Left renal pelvis (tissue), 4 donors: ENCODE measurements at regions not wholly inside any gene's neighbourhood (a gene's known extent, or its start where the extent isn't known, plus 50 kb on each side); places are given as distances from the start of the nearest gene placed in this dataset.
"Not testable (repeated sequence)": the region's sequence is repeated elsewhere in the genome, so short reads cannot be mapped to it uniquely, and the experiment has no call there.

Source experiments
- DNase-seq, 4 donors: peaks; one replicate each; pipeline ENCODE4 v3.0.0-alpha.2; 2013; ENCODE audit warnings: low read depth in 4 of 4, low spot score in 3 of 4

DNA sequence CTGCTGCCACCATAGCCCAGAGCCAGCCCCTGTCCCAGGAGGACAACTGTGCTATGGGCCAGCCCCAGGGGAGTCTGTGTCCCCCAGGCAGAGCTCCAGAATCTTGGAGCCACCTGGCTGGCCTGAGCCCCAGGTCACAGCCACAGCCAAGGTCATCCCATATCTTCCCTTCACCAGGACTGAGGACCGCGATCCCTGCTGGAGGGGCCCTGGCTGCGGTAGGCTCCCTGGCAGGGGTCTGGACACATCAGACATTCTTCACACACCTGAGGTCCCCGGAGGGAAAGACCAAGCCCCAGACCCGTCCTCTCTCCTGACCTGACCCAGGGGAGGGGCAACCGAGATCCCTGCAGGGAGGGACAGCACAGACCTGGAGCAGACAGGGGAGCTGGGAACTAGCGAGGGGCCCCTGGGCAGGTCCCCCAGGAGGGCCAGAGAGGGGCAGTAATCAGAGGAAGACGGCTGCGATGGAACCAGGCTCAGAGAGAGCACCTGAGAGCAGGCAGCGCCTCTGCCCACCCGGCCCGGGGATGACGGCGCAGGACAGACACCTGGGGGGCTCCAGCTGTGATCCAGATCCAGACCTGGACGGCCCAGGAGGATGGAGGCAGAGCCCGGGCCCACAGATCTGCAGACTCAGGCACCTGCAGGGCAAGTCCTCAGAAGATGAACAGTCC lies 103.2 kb upstream of the EIF5 start:
- DNase-seq: no peak

DNA sequence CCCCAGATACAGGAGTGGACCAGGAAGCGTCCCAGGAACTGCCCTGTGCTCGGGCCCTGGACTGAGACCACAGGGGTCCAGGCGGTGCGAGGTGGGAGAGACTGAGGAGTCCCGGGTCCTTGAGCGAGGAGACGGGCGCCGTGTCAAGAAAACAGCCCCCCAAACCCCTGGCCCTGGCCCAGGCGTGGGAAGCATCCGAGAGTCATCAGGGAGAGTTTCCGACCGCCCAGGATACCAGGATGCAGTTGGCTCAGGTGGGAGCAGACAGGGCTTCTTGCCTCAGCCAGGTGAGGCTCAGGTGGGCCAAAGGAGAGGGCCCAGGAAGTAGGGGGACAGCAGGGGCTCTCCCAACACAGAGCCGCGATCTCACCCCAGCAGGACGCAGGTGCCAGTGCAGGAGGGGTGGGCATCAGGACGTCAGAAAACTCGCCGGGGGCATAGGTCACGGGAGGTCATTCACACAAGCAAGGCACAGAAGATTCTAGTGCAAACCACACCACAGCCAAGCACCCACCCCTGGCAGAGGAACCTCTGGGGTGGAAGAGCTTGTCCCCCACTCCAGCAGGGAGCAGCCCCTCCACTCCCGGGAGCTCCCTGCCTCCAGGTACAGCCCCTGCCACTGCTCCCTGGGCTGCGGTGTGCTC lies 102.5 kb upstream of the EIF5 start:
- no peak for DNase-seq

DNA sequence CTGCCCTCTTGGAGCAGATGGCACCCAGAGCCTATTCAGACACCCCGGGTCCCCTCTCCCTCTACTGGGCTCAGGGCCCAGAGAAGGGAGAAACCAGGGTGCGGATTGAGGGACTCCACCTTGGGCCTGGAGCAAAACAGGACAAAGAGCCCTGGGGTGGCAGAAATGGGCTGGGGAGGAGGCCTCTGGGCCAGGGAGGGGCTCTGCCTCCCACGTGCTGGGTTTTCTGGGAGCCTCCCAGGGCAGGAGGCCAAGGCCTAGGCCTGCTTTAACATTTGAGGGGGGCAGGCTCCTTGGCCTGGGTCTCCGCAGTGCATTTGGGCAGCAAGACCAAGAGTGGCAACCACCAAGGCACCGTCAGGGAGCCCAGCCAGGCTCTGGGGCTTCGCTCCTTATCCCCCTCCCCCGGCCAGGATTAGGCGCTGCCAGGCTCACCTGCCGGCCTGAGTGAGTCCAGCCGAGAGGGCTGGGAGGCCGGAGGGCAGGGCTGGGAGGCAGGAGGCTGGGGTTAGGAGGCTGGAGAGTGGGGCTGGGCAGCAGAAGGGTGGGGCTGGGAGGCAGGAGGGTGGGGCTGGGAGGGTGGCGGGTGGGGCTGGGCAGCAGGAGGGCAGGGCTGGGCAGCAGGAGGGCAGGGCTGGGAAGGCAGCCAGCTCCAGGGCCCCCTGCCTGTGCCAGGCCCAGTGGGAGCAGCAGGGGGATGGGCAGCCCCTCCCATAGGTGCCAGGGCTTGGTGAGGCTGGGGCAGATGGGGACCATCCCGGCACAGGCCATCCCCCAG lies 101.8 kb upstream of the EIF5 start:
- DNase-seq: no peak

DNA sequence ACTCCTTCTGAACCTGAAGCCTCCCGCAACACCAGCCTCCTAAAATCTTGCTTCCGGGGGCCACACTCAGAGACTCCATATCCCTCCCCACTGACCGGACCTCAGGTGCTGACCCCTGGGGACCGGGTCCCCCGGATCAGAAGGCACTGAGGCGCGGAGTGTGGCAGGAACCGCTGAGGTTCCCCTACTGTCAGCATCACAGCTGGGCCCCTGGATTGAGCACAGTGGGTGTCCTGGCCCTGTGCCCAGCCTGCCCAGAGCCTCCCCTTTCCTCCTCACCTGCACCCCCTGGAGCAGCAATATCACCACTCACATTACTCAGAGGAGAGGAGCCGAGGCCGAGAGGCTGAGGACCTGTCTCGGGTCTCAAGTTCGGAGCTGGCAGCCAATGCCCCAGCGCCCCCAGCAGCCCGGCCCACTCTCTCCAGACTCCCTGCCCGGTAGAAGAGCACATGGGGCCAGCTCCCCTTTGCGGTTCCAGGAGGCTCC lies 101.2 kb upstream of the EIF5 start:
- no peak for DNase-seq

DNA sequence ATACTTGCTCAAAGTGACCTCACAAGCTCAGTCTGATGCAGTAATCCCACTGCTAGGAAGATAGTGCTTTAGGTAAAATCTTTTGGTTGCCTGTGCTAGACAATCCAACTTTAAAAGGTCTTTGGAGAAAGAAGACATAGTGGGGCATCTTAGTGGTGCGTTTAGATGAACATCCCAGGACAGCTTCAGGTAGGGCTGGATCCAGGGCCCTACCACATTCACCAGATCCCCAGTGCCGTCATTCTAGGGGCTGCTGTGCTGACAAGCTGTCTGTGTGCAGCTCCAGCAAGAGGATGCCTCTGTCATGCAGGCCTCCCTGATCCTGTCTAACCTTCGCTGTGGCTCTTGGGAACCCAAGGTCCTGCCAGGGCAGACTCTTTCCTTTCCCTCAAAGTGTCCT lies 100.7 kb upstream of the EIF5 start:
- no peak for DNase-seq

DNA sequence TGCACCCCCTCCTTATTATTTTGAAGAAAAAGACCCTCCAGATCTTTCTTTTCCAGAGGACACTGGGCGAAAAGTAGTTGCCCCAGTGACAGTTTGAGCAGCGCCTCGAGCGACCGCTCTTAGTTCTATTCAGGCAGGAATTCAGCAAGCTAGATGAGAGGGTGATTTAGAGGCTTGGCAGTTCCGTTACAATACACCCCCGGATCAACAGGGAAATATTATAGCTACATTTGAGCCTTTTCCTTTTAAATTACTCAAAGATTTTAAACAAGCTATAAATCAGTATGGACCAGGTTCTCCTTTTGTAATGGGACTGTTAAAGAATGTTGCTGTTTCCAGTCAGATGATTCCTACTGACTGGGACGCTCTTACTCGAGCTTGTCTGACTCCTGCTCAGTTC lies 99.2 kb upstream of the EIF5 start:
- not testable (repeated sequence) for DNase-seq

DNA sequence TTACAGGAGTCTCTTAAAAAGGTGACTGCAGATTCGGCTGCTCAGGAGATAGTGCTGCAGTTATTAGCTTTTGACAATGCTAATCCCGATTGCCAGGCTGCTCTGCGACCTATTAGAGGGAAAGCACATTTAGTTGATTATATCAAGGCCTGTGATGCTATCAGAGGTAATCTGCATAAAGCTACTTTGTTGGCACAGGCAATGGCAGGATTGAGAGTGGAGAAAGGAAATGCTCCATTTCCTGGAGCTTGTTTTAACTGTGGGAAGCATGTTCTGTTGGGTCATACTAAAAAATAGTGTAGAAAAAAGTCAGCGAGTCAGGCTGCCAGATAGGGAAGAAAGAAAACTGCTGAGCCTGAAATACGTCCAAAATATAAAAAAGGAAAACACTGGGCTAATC lies 98.5 kb upstream of the EIF5 start:
- not testable (repeated sequence) for DNase-seq

DNA sequence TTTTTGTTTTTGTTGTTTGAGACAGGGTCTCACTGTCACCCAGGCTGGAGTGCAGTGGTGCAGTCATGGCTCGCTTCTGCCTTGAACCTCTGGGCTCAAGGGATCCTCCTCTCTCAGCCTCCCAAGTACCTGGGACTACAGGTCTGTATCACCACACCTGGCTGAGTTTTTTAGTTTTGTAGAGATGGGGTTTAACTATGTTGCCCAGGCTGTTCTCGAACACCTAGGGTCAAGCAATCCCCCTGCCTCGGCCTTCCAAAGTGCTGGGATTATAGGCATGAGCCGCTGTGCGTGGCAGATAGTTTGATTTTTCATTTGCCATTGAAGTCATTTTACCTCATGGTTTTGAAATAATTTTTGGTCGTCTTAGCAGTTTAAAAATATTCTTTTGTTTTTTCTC lies 94.3 kb upstream of the EIF5 start:
- DNase-seq: no peak

DNA sequence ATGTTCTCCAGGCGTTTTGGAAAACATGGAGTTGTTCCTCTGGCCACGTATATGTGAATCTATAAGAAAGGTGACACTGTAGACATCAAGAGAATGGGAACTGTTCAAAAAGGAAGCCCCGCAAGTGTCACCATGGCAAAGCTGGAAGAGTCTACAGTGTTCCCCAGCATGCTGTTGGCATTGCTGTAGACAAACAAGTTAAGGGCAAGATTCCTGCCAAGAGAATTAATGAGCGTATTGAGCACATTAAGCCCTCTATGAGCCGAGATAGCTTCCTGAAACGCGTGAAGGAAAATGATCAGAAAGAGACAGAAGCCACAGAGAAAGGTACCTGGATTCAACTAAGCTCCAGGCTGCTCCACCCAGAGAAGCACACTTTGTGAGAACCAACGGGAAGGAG lies 92.5 kb upstream of the EIF5 start:
- DNase-seq: no peak

DNA sequence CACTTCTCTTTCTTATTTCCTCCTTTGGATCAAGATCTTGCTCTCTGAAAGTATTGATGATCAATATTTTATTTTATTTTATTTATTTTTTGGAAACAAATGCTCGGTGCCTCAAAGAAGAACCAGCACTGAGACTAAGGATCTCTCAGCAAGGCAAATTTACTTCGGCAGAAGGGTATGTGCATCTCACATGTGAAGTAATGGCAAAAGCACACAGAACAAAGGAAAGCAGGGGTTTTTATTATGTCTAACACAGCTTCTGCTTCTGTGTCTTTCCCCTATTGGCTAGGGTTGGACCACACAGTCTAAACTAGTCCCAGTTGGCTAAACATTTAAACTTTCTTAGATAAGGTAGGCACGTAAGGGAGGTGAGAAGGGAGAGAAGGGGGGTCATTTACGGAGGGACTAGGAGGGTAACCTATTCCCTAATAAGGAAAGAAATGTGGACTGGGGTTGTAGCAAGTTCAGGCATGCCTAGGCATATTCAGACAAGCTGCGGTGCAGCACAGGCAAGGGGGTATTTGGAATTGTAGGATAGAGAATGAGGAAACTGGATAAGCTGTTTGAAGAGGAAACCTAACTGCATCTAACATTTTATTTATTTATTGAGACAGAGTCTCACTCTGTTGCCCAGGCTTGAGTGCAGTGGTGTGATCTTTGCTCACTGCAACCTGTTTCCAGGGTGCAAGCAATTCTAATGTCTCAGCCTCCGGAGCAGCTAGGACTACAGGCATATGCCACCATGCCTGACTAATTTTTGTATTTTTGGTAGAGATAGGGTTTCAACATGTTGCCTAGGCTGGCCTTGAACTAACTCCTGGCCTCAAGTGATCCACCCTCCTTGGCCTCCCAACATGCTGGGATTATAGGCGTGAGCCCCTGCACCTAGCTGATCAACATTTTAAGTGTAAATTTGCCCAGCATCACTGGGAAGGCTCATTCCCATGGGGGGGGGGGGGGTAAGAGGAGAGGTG lies 90.0 kb upstream of the EIF5 start:
- DNase-seq: no peak

DNA sequence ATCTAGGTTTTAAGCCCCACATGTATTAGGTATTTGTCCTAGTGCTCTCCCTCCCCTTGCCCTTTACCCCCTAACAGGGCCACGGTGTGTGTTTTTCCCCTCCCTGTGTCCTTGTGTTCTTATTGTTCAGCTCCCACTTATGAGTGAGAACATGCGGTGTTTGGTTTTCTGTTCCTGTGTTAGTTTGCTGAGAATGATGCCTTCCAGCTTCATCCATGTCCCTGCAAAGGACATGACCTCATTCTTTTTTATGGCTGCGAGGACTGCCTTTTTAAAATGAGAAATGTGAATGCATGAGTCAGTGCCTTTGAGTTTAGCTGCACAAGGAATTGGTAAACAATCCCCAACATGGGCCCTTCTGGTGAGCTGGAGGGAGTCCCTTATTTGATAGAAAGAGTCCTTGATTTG lies 88.4 kb upstream of the EIF5 start:
- DNase-seq: not testable (repeated sequence)

DNA sequence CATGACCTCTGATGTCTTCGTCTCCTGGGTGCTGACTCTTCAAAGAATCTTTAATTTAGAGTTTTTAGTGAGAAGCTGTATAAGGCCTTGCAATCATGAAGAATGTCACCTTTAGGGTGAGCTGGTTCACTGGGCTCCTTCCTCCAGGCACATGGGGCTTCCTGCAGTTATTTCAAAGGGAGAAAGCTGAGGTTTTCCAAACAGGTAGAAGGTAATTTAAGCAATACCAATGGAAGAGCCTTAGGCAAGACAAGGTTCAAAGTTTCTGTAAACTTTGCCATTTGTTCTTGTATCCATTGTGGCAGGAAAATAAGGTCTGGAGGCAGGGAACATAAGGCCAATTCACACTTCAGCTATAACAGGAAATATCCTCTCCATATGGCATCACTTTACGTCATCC lies 88.0 kb upstream of the EIF5 start:
- DNase-seq: no peak

DNA sequence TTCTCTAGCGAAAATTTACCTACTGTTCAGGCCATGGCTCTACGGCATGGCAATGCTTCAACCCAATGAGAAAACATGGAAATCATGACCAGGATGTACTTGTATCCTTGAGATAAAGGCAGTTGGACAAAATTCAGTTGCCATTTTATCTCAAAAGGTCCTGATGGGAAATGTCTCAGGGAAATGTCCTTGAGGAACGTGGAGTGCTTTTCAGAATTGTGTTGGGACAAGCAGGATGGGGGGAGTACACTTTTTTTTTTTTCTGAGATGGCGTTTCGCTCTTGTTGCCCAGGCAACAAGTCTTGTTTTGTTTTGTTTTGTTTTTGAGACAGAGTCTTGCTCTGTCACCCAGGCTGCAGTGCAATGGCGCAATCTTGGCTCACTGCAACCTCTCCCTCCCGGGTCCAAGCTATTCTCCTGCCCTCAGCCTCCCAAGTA lies 86.8 kb upstream of the EIF5 start:
- no peak for DNase-seq

DNA sequence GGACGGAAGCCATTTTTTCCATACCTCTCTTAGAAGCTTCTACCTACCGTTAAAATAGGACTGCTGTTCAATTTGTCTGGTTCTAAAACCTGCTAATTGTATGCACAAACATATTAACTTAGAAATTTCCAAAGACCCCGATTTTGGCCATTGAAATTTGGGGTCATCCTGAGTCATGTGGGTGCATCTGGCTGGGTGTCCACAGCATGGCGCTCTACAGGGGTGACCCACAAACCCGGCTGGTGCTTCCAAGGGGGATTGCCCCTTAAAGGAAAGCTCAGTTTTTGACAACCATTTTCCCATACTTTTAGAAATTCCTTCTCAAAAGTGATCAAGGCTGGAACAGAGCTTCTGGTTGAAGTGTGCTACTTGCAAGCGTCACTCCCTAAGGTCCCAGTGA lies 83.9 kb upstream of the EIF5 start:
- no peak for DNase-seq

DNA sequence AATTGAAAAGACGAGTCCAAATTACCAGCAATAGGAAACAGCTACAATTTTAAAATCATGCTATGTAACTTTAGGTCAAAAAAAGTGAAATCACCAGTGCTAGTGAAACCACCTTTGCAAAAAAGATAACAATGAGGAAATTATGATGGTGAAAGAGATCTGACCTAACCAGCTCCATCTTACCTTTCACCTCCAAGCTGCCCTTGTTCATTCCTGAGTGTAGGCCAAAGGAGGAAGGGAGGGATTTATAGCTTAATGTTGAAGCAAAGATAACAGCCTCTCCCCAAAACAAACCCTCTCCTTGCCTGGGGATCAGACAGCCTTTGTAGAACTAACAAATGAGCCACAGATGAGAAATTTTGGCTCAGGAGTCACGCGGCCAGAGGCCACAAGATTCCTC lies 83.2 kb upstream of the EIF5 start:
- DNase-seq: no peak

DNA sequence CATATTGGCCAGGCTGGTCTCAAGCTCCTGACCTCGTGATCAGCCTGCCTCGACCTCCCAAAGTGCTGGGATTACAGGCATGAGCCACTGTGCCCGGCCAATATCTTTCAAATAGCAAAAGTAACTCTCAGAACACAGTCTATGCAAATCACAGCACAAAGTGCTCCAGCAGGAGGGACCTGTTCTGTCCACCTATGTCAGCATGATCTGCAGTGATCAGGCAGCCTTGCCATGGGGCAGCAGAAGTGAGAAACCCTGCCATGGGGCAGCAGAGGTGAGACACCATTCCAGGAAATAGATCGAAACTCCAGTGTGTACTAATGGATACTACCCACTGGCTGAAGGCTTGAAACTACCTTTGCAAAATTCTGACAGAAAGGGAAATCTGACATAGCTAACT lies 78.5 kb upstream of the EIF5 start:
- no peak for DNase-seq

DNA sequence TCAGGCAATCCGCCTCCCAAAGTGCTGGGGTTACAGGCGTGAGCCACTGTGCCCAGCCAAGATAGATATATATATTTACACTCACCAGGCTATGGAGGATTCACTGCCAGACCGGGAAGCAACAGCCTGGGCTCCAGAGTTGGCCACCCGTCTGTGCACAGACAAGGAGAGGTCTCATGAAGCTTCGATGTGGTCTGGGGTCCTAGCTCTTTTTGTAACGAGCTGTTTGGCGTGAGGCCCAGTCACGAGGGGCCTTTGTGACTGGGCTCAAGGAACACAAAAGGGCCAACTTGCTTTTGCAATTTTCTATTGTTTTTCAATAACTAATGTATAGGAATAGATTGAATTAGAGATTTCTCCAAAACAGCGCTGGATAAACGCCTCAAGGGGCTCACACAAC lies 77.6 kb upstream of the EIF5 start:
- DNase-seq: no peak

DNA sequence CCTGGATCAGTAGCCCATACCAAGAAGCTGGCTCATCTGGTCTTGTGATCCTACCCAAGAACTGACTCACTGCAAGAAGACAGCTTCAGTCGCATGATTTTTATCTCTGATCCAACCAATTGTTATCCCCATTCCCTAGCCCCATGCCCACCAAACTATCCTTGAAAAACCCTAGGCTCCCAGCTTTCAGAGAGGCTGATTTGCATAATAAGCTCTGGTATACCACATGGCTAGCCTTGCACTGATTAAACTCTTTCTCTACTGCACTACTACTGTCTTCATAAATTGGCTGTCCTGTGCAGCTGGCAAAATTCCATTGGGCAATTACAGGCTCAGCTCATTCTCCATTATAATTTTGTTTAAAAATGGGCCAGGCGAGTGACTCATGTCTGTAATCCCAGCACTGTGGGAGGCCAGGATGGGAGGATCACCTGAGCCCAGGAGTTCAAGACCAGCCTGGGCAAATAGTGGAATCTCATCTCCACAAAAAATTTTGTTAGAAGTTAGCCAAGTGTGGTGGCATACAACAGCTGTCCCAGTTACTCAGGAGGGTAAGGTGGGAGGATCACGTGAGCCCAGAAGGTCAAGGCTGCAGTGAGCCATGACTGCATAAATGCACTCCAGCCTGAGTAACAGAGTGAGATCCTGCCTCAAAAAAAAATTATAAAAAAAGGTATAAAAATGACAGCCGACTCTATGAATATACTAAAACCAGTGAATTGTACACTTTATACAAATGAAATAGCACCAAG lies 76.7 kb upstream of the EIF5 start:
- DNase-seq: no peak

DNA sequence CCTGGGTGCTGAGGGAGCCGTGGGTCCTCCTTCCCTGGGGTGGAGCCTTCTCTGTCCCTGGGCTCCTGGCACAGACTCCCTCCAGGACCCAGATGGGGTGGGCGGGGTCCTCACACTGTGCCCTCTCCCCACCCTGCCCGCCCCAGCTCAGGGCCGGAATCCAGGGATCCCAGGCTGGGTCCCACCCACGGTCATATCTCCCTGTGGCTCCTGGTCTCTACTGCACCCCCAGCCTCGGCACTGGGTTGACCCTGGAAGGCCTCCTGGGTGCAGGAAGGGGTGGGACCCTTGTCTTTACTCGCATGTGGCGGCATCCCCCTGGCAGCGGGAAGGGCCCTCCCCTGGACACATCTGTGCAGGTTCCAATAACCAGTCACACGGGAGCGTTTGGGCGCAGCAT lies 75.8 kb upstream of the EIF5 start:
- DNase-seq: no peak

DNA sequence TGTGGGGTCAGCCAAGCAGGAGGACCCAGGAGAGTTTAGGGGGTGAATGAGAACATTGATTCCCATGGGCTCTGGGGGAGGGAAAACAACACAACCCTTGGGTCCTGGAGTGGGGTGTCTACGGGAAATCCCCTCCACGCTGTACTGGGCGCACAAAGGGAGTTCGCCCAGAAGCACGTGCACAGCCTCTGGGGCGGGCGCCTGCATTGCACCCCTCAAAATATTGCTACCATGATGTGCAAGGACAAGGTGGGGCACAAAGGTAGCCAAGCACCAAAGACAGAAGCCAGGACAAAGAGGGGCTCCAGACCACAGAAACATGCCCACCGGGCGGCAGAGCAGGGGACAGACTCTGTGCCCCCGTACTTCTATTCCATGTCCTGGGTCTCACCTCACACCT lies 74.9 kb upstream of the EIF5 start:
- DNase-seq: no peak
